ENCODE measurements at regions not wholly inside any gene's neighbourhood (a gene's known extent, or its start where the extent isn't known, plus 50 kb on each side); places are given as distances from the start of the nearest gene placed in this dataset.

DNA sequence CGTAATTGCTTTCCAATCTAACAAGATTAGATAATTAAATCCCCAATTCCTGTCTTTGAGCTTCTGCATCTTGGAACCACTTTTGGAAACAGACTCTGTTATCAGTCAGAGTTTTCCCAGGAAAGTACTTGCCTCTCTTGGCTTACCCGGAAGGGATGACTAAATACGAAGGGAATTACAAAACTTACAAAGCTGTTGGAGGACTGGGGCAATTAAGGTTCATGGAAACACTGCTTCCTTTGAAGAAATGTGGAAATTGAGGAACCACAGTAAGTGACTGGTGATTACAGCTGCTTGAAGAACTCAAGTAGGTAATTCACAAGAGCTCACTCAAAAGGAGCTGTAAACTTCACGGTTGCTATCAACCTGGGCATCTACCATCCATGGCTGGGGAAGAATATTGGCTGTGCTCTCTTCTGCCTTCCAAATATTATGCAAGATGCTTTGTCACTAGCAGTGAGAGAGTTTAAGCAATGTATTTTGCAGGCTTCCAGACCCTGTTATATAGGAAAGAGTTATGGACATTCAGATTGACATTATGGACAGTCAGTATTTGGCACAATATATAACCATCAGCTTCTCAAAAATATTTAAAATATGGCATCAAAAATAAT, 104.6 kb upstream of the MAN2A1 start:
- 53% methylated on average over 4 of the region's 4 CpGs for WGBS
- Histone ChIP-seq H3K4me1 (ENCODE audit: control insufficient read depth in 4 of 4, insufficient read depth in 4 of 4, low read length in 3 of 4) (no peaks in the 10 kb centered on the region), H3K36me3 (ENCODE audit: control insufficient read depth in 4 of 4, insufficient read depth in 3 of 4, low read depth in 1 of 4, low read length in 3 of 4) (no peaks in the 10 kb centered on the region), H3K27ac (ENCODE audit: low read depth in 1 of 2, low read length in 2 of 2) (no peak overlapping the region), H3K9me3 (ENCODE audit: control insufficient read depth in 4 of 4, low read length in 3 of 4) (no peaks in the 10 kb centered on the region), H3K9ac (ENCODE audit: low read depth in 1 of 2, low read length in 2 of 2) (no peak overlapping the region), H3K4me3 (ENCODE audit: low read depth in 1 of 3, low read length in 3 of 3) (no peak overlapping the region), H3K27me3 (ENCODE audit: control insufficient read depth in 4 of 4, insufficient read depth in 4 of 4, low read length in 3 of 4) (no peaks in the 10 kb centered on the region)
- TF ChIP-seq RXRA (IDR thresholded peaks at IDR 0.05) = peak in 1 of 2 donors; percentile 8
- TF ChIP-seq JUND (IDR thresholded peaks at IDR 0.05) = peak in 1 of 2 donors; percentile 11
- TF ChIP-seq, protein P1, sequence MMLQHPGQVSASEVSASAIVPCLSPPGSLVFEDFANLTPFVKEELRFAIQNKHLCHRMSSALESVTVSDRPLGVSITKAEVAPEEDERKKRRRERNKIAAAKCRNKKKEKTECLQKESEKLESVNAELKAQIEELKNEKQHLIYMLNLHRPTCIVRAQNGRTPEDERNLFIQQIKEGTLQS (IDR thresholded peaks at IDR 0.05) = no peak
- no peak for TF ChIP-seq YY1 (IDR thresholded peaks at IDR 0.05)
- no peak for DNase-seq (ENCODE audit: low spot score)

DNA sequence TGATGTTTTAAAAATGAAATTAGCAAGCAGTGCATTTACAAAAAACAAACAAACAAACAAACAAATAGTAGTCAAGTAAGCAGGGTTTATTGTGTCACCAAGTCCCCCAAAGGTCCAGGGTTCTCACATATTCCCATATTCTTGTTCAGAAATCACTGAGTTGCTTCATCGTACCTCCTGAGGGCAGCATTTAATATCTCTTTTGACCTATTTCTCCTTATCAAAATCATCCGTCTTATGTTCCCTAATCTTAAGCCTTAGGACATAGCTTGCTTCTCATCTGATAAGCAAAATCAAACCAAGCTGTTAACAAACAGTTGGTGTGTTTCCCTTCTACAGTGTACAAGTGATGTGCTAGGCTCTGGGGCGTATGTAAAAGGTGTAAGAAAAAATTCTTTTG, 109.5 kb upstream of the MAN2A1 start:
- Histone ChIP-seq H3K4me1 (ENCODE audit: control insufficient read depth in 4 of 4, insufficient read depth in 4 of 4, low read length in 3 of 4) (no peaks in the 10 kb centered on the region), H3K9ac (ENCODE audit: low read depth in 1 of 2, low read length in 2 of 2) (no peak overlapping the region), H3K9me3 (ENCODE audit: control insufficient read depth in 4 of 4, low read length in 3 of 4) (peaks cover 0 to 3% (median under 1%) of the 10 kb centered on the region in 4 donors), H3K27me3 (ENCODE audit: control insufficient read depth in 4 of 4, insufficient read depth in 4 of 4, low read length in 3 of 4) (no peaks in the 10 kb centered on the region), H3K36me3 (ENCODE audit: control insufficient read depth in 4 of 4, insufficient read depth in 3 of 4, low read depth in 1 of 4, low read length in 3 of 4) (no peaks in the 10 kb centered on the region), H3K27ac (ENCODE audit: low read depth in 1 of 2, low read length in 2 of 2) (no peak overlapping the region), H3K4me3 (ENCODE audit: low read depth in 1 of 3, low read length in 3 of 3) (no peak overlapping the region)
- 79% methylated on average over 3 of the region's 3 CpGs for WGBS
- no peak for DNase-seq (ENCODE audit: low spot score)
- TF ChIP-seq FOXA2 (IDR thresholded peaks at IDR 0.05) = no peak
- no peak for TF ChIP-seq FOXA1 (IDR thresholded peaks at IDR 0.05)
- no peak for TF ChIP-seq TAF1 (conservative IDR thresholded peaks at IDR 0.05)
- TF ChIP-seq, protein P2, sequence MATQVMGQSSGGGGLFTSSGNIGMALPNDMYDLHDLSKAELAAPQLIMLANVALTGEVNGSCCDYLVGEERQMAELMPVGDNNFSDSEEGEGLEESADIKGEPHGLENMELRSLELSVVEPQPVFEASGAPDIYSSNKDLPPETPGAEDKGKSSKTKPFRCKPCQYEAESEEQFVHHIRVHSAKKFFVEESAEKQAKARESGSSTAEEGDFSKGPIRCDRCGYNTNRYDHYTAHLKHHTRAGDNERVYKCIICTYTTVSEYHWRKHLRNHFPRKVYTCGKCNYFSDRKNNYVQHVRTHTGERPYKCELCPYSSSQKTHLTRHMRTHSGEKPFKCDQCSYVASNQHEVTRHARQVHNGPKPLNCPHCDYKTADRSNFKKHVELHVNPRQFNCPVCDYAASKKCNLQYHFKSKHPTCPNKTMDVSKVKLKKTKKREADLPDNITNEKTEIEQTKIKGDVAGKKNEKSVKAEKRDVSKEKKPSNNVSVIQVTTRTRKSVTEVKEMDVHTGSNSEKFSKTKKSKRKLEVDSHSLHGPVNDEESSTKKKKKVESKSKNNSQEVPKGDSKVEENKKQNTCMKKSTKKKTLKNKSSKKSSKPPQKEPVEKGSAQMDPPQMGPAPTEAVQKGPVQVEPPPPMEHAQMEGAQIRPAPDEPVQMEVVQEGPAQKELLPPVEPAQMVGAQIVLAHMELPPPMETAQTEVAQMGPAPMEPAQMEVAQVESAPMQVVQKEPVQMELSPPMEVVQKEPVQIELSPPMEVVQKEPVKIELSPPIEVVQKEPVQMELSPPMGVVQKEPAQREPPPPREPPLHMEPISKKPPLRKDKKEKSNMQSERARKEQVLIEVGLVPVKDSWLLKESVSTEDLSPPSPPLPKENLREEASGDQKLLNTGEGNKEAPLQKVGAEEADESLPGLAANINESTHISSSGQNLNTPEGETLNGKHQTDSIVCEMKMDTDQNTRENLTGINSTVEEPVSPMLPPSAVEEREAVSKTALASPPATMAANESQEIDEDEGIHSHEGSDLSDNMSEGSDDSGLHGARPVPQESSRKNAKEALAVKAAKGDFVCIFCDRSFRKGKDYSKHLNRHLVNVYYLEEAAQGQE (IDR thresholded peaks at IDR 0.05) = no peak
- TF ChIP-seq SP1 (IDR thresholded peaks at IDR 0.05) = no peak
- no peak for TF ChIP-seq HNF4A (conservative IDR thresholded peaks at IDR 0.05)
- no peak for TF ChIP-seq HNF4G (IDR thresholded peaks at IDR 0.05)
- no peak for TF ChIP-seq YY1 (IDR thresholded peaks at IDR 0.05)
- no peak for TF ChIP-seq JUND (IDR thresholded peaks at IDR 0.05)
- no peak for TF ChIP-seq GABPA (IDR thresholded peaks at IDR 0.05 in 1 of 2, conservative IDR thresholded peaks at IDR 0.05 in 1 of 2)
- no peak for TF ChIP-seq NR2F2 (IDR thresholded peaks at IDR 0.05)
- TF ChIP-seq, protein P3, sequence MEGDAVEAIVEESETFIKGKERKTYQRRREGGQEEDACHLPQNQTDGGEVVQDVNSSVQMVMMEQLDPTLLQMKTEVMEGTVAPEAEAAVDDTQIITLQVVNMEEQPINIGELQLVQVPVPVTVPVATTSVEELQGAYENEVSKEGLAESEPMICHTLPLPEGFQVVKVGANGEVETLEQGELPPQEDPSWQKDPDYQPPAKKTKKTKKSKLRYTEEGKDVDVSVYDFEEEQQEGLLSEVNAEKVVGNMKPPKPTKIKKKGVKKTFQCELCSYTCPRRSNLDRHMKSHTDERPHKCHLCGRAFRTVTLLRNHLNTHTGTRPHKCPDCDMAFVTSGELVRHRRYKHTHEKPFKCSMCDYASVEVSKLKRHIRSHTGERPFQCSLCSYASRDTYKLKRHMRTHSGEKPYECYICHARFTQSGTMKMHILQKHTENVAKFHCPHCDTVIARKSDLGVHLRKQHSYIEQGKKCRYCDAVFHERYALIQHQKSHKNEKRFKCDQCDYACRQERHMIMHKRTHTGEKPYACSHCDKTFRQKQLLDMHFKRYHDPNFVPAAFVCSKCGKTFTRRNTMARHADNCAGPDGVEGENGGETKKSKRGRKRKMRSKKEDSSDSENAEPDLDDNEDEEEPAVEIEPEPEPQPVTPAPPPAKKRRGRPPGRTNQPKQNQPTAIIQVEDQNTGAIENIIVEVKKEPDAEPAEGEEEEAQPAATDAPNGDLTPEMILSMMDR (IDR thresholded peaks at IDR 0.05; ENCODE audit: low read depth, low read length, missing input control) = no peak
- no peak for TF ChIP-seq RXRA (IDR thresholded peaks at IDR 0.05)
- no peak for TF ChIP-seq EGR1 (IDR thresholded peaks at IDR 0.05; ENCODE audit: low read depth in 2 of 2)
- TF ChIP-seq RAD21 (IDR thresholded peaks at IDR 0.05) = no peak
- TF ChIP-seq, protein P4, sequence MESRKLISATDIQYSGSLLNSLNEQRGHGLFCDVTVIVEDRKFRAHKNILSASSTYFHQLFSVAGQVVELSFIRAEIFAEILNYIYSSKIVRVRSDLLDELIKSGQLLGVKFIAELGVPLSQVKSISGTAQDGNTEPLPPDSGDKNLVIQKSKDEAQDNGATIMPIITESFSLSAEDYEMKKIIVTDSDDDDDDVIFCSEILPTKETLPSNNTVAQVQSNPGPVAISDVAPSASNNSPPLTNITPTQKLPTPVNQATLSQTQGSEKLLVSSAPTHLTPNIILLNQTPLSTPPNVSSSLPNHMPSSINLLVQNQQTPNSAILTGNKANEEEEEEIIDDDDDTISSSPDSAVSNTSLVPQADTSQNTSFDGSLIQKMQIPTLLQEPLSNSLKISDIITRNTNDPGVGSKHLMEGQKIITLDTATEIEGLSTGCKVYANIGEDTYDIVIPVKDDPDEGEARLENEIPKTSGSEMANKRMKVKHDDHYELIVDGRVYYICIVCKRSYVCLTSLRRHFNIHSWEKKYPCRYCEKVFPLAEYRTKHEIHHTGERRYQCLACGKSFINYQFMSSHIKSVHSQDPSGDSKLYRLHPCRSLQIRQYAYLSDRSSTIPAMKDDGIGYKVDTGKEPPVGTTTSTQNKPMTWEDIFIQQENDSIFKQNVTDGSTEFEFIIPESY (IDR thresholded peaks at IDR 0.05) = no peak
- TF ChIP-seq, protein P5, sequence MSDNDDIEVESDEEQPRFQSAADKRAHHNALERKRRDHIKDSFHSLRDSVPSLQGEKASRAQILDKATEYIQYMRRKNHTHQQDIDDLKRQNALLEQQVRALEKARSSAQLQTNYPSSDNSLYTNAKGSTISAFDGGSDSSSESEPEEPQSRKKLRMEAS (IDR thresholded peaks at IDR 0.05) = no peak
